Transverse colon (tissue), 4 donors: ENCODE measurements at regions not wholly inside any gene's neighbourhood (a gene's known extent, or its start where the extent isn't known, plus 50 kb on each side); places are given as distances from the start of the nearest gene placed in this dataset.

Source experiments
- DNase-seq: peaks from one replicate; pipeline ENCODE4 v3.0.0-alpha.2; 2019
- H3K27ac ChIP-seq, 4 donors: fragments of 200-600 bp; sonication (generic); 2 replicates each; pipeline ENCODE4 v1.5.1; 2016 to 2018; ENCODE audit warnings: inconsistent platforms in 4 of 4
- H3K27me3 ChIP-seq: fragments of 200-600 bp; sonication (generic); 2 replicates; pipeline ENCODE4 v1.5.1; 2017; ENCODE audit warnings: inconsistent platforms
- H3K36me3 ChIP-seq, 4 donors: fragments of 200-600 bp; sonication (generic); 2 replicates each; pipeline ENCODE4 v1.5.1; 2017 to 2019; ENCODE audit warnings: inconsistent platforms in 4 of 4
- H3K4me1 ChIP-seq, 4 donors: fragments of 200-600 bp; sonication (generic); 2 replicates each; pipeline ENCODE4 v1.5.1; 2017 to 2020; ENCODE audit warnings: inconsistent platforms in 4 of 4
- H3K4me3 ChIP-seq, 4 donors: fragments of 200-600 bp; sonication (generic); 1 replicate in 1 of 4; 2 replicates in 3 of 4; pipeline versions ENCODE4 v1.5.1 to v1.6.1; 2017 to 2019; ENCODE audit warnings: inconsistent platforms in 4 of 4
- H3K9me3 ChIP-seq, 2 donors: fragments of 200-600 bp; sonication (generic); 2 replicates each; pipeline ENCODE4 v1.5.1; 2017 to 2019; ENCODE audit warnings: inconsistent platforms in 2 of 2
- CTCF ChIP-seq, 5 experiments: fragments of 200-600 bp in 3 of 5; fragments of 450-650 bp in 2 of 5; sonication (generic) in 3 of 5; IDR thresholded peaks; 1 replicate in 2 of 5; 2 replicates in 3 of 5; pipeline ENCODE4 v1.5.1; 2016 to 2017; ENCODE audit warnings: antibody characterized with exemption in 5 of 5, inconsistent platforms in 3 of 5, mild to moderate bottlenecking in 2 of 5, moderate library complexity in 1 of 5
- EP300 ChIP-seq: sonication (generic); formaldehyde crosslinking; IDR thresholded peaks from one replicate; pipeline ENCODE4 v1.6.1; 2017; ENCODE audit warnings: antibody characterized with exemption, low read depth
- POLR2A ChIP-seq: fragments of 450-650 bp; IDR thresholded peaks from one replicate; pipeline ENCODE4 v1.6.1; 2016; ENCODE audit warnings: antibody characterized with exemption, mild to moderate bottlenecking, moderate library complexity
- POLR2AphosphoS5 ChIP-seq, 3 donors: sonication (generic); formaldehyde crosslinking; IDR thresholded peaks; one replicate each; pipeline ENCODE4 v1.6.1; 2016; ENCODE audit warnings: antibody characterized with exemption in 3 of 3
- WGBS, 2 donors: methylation state at CpG; one replicate each; pipeline ENCODE4 v1.1.5; 2018; ENCODE audit warnings: low coverage in 1 of 2; 5-methylcytosine and 5-hydroxymethylcytosine counted together
- in situ Hi-C, 4 donors: fragments of 200-750 bp; cut with MboI; loops; one replicate each; pipeline versions ENCODE4 v1.15.0 to v1.15.1; 2017; ENCODE audit warnings: low sequenced_read_pairs in 3 of 4, low pct_ligation_motif_present in 1 of 4, low pct_unique_long_range_greater_than_20kb in 1 of 4
- intact Hi-C: fragments of 100-400 bp; cut with DNase I; formaldehyde crosslinking; loops from one replicate; pipeline ENCODE4 v1.15.1; 2023; ENCODE audit warnings: low total_unique reads

- no peaks in the 10 kb centered on the region for H3K36me3 ChIP-seq
- no peak for DNase-seq
- H3K4me1 ChIP-seq, result no peaks in the 10 kb centered on the region
- no peak for TF ChIP-seq EP300
- TF ChIP-seq POLR2AphosphoS5 (IDR thresholded peaks at IDR 0.05), result no peak
- TF ChIP-seq POLR2A, result no peak
- no peak for TF ChIP-seq CTCF (IDR thresholded peaks at IDR 0.05)
- in situ Hi-C loops (no loop called here), intact Hi-C loops (no loop called here)
- no peak overlapping the region for H3K4me3 ChIP-seq
- H3K27me3 ChIP-seq, result no peaks in the 10 kb centered on the region
- WGBS, 2 donors, result 65 to 81% methylated on average over 2 of the region's 2 CpGs
- H3K9me3 ChIP-seq, result no peaks in the 10 kb centered on the region
- no peak overlapping the region for H3K27ac ChIP-seq
Observed at GRCh38 chr13:82934000-82934399, 948.3 kb downstream of the SLITRK1 start.

- Histone ChIP-seq H3K36me3 (no peaks in the 10 kb centered on the region), H3K4me3 (no peak overlapping the region), H3K4me1 (no peaks in the 10 kb centered on the region), H3K27ac (no peak overlapping the region), H3K27me3 (no peaks in the 10 kb centered on the region), H3K9me3 (no peaks in the 10 kb centered on the region)
- in situ Hi-C loops (no loop called here), intact Hi-C loops (no loop called here)
- 70 to 79% methylated on average over 4 of the region's 4 CpGs for WGBS, 2 donors
- TF ChIP-seq POLR2A (no peak), EP300 (no peak), CTCF (IDR thresholded peaks at IDR 0.05) (no peak), POLR2AphosphoS5 (IDR thresholded peaks at IDR 0.05) (no peak)
- DNase-seq, result no peak
Observed at GRCh38 chr13:82925114-82925513, 957.2 kb downstream of the SLITRK1 start.

GRCh38 chr13:82917984-82918383 lies 964.3 kb downstream of the SLITRK1 start:
- no peaks in the 10 kb centered on the region for H3K27me3 ChIP-seq
- H3K4me1 ChIP-seq, result no peaks in the 10 kb centered on the region
- 75 to 78% methylated on average over 2 of the region's 2 CpGs for WGBS, 2 donors
- no peaks in the 10 kb centered on the region for H3K36me3 ChIP-seq
- no peak overlapping the region for H3K27ac ChIP-seq
- no peak overlapping the region for H3K4me3 ChIP-seq
- H3K9me3 ChIP-seq, result no peaks in the 10 kb centered on the region
- intact Hi-C loops, result no loop called here
- TF ChIP-seq CTCF (IDR thresholded peaks at IDR 0.05) (no peak), POLR2A (no peak), POLR2AphosphoS5 (IDR thresholded peaks at IDR 0.05) (no peak), EP300 (no peak)
- DNase-seq, result no peak
- in situ Hi-C loops, result no loop called here

GRCh38 chr13:82912564-82912963 lies 969.7 kb downstream of the SLITRK1 start:
- intact Hi-C loops (no loop called here), in situ Hi-C loops (no loop called here)
- H3K36me3 ChIP-seq, result no peaks in the 10 kb centered on the region
- no peak overlapping the region for H3K27ac ChIP-seq
- no peak overlapping the region for H3K4me3 ChIP-seq
- no peaks in the 10 kb centered on the region for H3K4me1 ChIP-seq
- no peak for DNase-seq
- no peaks in the 10 kb centered on the region for H3K27me3 ChIP-seq
- no peaks in the 10 kb centered on the region for H3K9me3 ChIP-seq
- 71 to 77% methylated on average over 3 of the region's 3 CpGs for WGBS, 2 donors
- TF ChIP-seq POLR2AphosphoS5 (IDR thresholded peaks at IDR 0.05) (no peak), CTCF (IDR thresholded peaks at IDR 0.05) (no peak)
